DOHH2 (cell line): ENCODE measurements at regions not wholly inside any gene's neighbourhood (a gene's known extent, or its start where the extent isn't known, plus 50 kb on each side); places are given as distances from the start of the nearest gene placed in this dataset.

Source experiments
- CTCF ChIP-seq: fragments of 200-600 bp; sonication (generic); IDR thresholded peaks from one replicate; pipeline ENCODE4 v1.5.1; 2014; ENCODE audit warnings: antibody characterized with exemption, mild to moderate bottlenecking, low read depth, low read length; ENCODE audit not compliant: poor library complexity, severe bottlenecking
- EZH2phosphoT487 ChIP-seq: fragments of 200-600 bp; sonication (generic); IDR thresholded peaks from 2 replicates; pipeline ENCODE4 v1.6.1; 2017; ENCODE audit warnings: borderline replicate concordance, mild to moderate bottlenecking, antibody characterized with exemption, low read length, moderate library complexity, mixed read lengths

GRCh38 chr3:78098367-78098766, 1058.5 kb downstream of the ROBO2 start:
- no peak for TF ChIP-seq CTCF
- no peak for TF ChIP-seq EZH2phosphoT487
